ENCODE measurements at regions not wholly inside any gene's neighbourhood (a gene's known extent, or its start where the extent isn't known, plus 50 kb on each side); places are given as distances from the start of the nearest gene placed in this dataset.

DNA sequence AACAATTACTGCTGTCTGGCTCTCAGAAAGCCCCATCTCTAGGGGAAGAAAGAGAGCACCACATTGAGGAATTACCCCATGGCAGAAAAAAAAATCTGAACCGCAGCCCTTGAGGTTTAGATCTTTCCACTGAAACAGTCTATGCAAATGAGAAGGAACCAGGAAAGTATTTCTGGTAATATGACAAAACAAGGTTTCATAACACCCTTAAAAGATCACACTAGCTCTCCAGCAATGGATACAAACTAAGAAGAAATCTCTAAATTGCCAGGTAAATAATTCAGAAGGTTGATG, 427.1 kb downstream of the PRELID2 start:
- TF ChIP-seq, protein P1, sequence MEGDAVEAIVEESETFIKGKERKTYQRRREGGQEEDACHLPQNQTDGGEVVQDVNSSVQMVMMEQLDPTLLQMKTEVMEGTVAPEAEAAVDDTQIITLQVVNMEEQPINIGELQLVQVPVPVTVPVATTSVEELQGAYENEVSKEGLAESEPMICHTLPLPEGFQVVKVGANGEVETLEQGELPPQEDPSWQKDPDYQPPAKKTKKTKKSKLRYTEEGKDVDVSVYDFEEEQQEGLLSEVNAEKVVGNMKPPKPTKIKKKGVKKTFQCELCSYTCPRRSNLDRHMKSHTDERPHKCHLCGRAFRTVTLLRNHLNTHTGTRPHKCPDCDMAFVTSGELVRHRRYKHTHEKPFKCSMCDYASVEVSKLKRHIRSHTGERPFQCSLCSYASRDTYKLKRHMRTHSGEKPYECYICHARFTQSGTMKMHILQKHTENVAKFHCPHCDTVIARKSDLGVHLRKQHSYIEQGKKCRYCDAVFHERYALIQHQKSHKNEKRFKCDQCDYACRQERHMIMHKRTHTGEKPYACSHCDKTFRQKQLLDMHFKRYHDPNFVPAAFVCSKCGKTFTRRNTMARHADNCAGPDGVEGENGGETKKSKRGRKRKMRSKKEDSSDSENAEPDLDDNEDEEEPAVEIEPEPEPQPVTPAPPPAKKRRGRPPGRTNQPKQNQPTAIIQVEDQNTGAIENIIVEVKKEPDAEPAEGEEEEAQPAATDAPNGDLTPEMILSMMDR (conservative IDR thresholded peaks at IDR 0.05; ENCODE audit: low read length), result no peak
- no peak for TF ChIP-seq EZH2phosphoT487 (IDR thresholded peaks at IDR 0.05; ENCODE audit: borderline replicate concordance)

GRCh38 chr5:145407300-145408047, 427.7 kb downstream of the PRELID2 start:
- no peaks in the 10 kb centered on the region for H3K27me3 ChIP-seq (ENCODE audit: insufficient read depth, low read length, poor library complexity, severe bottlenecking)
- H3K4me2 ChIP-seq (ENCODE audit: low read depth, low read length, poor library complexity, severe bottlenecking), result no peak overlapping the region

More for the DNA sequence above, 427.1 kb downstream of the PRELID2 start:
- Histone ChIP-seq H3F3A (ENCODE audit: low read depth) (no peaks in the 10 kb centered on the region), H3K9me3 (ENCODE audit: insufficient read depth, low read depth, low read length) (peaks cover 3% of the 10 kb centered on the region; the same call in 1 of the 2 replicates), H3K79me2 (ENCODE audit: insufficient read depth, low read length) (no peaks in the 10 kb centered on the region), H4K20me1 (ENCODE audit: insufficient read depth, low read length, poor library complexity, severe bottlenecking) (no peaks in the 10 kb centered on the region), H2AFZ (ENCODE audit: low read length) (no peak overlapping the region), H3K9ac (ENCODE audit: low read depth, low read length, poor library complexity, severe bottlenecking) (no peak overlapping the region), H3K36me3 (ENCODE audit: insufficient read depth, low read length) (no peaks in the 10 kb centered on the region), H3K4me2 (ENCODE audit: low read depth, low read length, poor library complexity, severe bottlenecking) (no peak overlapping the region), H3K4me3 (ENCODE audit: low read length, poor library complexity, severe bottlenecking) (no peak overlapping the region), H3K4me1 (ENCODE audit: insufficient read depth, low read length, poor library complexity, severe bottlenecking) (no peaks in the 10 kb centered on the region), H3K27me3 (ENCODE audit: insufficient read depth, low read length, poor library complexity, severe bottlenecking) (no peaks in the 10 kb centered on the region), H3K9me2 (replicated peaks; ENCODE audit: low read depth, low read length) (no peaks in the 10 kb centered on the region)

GRCh38 chr5:145403992-145404391, 431.1 kb downstream of the PRELID2 start:
- Histone ChIP-seq H3K27me3 (ENCODE audit: insufficient read depth, low read length, poor library complexity, severe bottlenecking) (no peaks in the 10 kb centered on the region), H3K9me2 (replicated peaks; ENCODE audit: low read depth, low read length) (no peaks in the 10 kb centered on the region), H3K4me3 (ENCODE audit: low read length, poor library complexity, severe bottlenecking) (no peak overlapping the region), H3K4me2 (ENCODE audit: low read depth, low read length, poor library complexity, severe bottlenecking) (no peak overlapping the region), H3K9ac (ENCODE audit: low read depth, low read length, poor library complexity, severe bottlenecking) (no peak overlapping the region), H3K9me3 (ENCODE audit: insufficient read depth, low read depth, low read length) (peaks cover 3% of the 10 kb centered on the region; the same call in 1 of the 2 replicates), H3K36me3 (ENCODE audit: insufficient read depth, low read length) (no peaks in the 10 kb centered on the region), H2AFZ (ENCODE audit: low read length) (no peak overlapping the region), H3K79me2 (ENCODE audit: insufficient read depth, low read length) (no peaks in the 10 kb centered on the region), H3F3A (ENCODE audit: low read depth) (no peaks in the 10 kb centered on the region), H3K4me1 (ENCODE audit: insufficient read depth, low read length, poor library complexity, severe bottlenecking) (no peaks in the 10 kb centered on the region), H4K20me1 (ENCODE audit: insufficient read depth, low read length, poor library complexity, severe bottlenecking) (no peaks in the 10 kb centered on the region)
- no peak for TF ChIP-seq EZH2phosphoT487 (IDR thresholded peaks at IDR 0.05; ENCODE audit: borderline replicate concordance)
- TF ChIP-seq, protein P1 (conservative IDR thresholded peaks at IDR 0.05; ENCODE audit: low read length), result no peak

More at GRCh38 chr5:145407300-145408047, 427.7 kb downstream of the PRELID2 start:
- Histone ChIP-seq H3K36me3 (ENCODE audit: insufficient read depth, low read length) (no peaks in the 10 kb centered on the region), H3K4me3 (ENCODE audit: low read length, poor library complexity, severe bottlenecking) (no peak overlapping the region), H3K9ac (ENCODE audit: low read depth, low read length, poor library complexity, severe bottlenecking) (no peak overlapping the region), H3K4me1 (ENCODE audit: insufficient read depth, low read length, poor library complexity, severe bottlenecking) (no peaks in the 10 kb centered on the region), H3K9me2 (replicated peaks; ENCODE audit: low read depth, low read length) (no peaks in the 10 kb centered on the region), H4K20me1 (ENCODE audit: insufficient read depth, low read length, poor library complexity, severe bottlenecking) (no peaks in the 10 kb centered on the region), H2AFZ (ENCODE audit: low read length) (no peak overlapping the region), H3F3A (ENCODE audit: low read depth) (no peaks in the 10 kb centered on the region), H3K9me3 (ENCODE audit: insufficient read depth, low read depth, low read length) (peaks cover 3% of the 10 kb centered on the region; the same call in 1 of the 2 replicates), H3K79me2 (ENCODE audit: insufficient read depth, low read length) (no peaks in the 10 kb centered on the region)
- no peak for TF ChIP-seq EZH2phosphoT487 (IDR thresholded peaks at IDR 0.05; ENCODE audit: borderline replicate concordance)
- TF ChIP-seq, protein P1 (conservative IDR thresholded peaks at IDR 0.05; ENCODE audit: low read length), result no peak
